ENCODE measurements at regions not wholly inside any gene's neighbourhood (a gene's known extent, or its start where the extent isn't known, plus 50 kb on each side); places are given as distances from the start of the nearest gene placed in this dataset.

DNA sequence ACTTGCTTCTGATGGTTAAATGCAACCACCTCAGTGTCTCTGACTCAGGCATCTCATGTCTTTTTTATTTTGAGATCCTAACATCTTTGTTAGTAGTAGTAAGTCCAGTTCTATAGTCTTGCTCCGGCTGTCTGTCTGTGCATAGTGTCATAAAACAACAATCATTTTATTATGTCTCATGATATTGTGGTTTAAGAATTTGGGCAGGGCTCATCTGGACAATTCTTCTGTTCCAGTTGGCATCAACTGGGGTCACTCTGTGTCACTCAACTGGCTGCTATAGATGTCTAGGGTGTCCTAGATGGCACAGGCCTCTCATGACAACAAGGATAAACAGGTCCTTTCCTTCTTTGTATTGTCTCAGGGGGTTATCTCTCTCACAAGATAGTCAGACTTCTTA lies 299.6 kb upstream of the ZNF521 start:
- TF ChIP-seq, protein P1, sequence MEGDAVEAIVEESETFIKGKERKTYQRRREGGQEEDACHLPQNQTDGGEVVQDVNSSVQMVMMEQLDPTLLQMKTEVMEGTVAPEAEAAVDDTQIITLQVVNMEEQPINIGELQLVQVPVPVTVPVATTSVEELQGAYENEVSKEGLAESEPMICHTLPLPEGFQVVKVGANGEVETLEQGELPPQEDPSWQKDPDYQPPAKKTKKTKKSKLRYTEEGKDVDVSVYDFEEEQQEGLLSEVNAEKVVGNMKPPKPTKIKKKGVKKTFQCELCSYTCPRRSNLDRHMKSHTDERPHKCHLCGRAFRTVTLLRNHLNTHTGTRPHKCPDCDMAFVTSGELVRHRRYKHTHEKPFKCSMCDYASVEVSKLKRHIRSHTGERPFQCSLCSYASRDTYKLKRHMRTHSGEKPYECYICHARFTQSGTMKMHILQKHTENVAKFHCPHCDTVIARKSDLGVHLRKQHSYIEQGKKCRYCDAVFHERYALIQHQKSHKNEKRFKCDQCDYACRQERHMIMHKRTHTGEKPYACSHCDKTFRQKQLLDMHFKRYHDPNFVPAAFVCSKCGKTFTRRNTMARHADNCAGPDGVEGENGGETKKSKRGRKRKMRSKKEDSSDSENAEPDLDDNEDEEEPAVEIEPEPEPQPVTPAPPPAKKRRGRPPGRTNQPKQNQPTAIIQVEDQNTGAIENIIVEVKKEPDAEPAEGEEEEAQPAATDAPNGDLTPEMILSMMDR (conservative IDR thresholded peaks at IDR 0.05; ENCODE audit: low read depth, low read length) = no peak
- no peak for DNase-seq (ENCODE audit: low read depth)
- no peak overlapping the region for H3K4me3 ChIP-seq (ENCODE audit: low read depth, low read length)

DNA sequence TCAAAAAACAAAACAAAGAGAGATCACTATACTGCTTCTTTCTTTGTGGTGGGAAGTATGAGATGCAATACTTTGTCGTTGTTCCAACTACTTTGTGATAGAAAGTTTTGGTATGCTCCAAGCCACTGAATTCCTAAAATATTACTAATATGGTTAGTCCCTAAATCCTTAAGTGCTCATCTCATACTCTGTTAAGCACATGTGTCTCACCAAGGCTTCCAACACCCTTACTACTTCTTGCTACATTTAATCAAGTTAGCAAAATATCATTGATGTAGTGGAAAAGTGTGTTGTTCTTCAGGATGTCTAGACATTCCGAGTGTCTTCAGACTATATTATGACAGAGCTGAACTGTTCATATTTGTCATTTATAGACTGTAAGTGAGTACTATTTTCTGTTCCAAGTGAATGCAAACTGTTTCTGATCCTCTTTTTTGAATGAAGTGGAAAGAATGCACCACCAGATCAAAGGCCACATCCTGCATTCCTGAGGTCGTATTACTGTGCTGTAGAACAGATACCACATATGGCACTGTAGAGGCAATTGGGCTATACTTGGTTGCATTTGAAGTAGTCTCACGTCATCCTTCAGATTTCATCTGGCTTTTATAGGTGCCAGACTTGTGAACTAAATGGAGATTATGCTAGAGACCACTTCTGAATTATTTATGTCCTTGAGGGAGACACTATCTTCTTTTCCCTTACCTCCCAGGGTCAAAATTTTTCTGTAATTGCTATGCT lies 298.4 kb upstream of the ZNF521 start:
- no peak overlapping the region for H3K4me3 ChIP-seq (ENCODE audit: low read depth, low read length)
- peak; percentile 96 for DNase-seq (ENCODE audit: low read depth)
- TF ChIP-seq, protein P1 (conservative IDR thresholded peaks at IDR 0.05; ENCODE audit: low read depth, low read length) = no peak

DNA sequence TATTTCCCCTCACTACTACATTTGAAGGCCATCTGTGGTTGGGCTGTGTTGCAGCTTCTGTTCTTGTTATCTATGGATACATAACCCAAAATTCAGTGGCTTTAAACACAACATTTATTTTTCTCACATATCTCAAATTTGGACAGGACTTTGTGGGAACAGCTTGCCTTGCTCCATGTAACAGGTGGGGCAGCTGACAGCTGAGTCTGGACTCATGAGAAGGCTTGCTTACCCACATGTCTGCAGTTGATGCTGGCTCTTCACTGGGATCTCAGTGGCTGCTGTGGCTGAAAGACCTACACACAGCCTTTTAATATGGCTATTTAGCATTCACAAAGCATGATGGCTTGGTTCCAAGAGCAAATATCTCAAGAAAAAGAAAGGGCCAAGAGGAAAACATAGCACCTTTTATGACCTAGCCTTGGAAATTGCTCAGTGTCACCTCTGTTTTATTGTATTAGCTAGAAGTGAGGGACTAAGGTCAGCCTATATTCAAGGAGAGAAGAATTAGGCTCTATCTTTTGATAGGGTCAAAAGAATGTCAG lies 296.8 kb upstream of the ZNF521 start:
- peak; percentile 24 for DNase-seq (ENCODE audit: low read depth)
- TF ChIP-seq, protein P1 (conservative IDR thresholded peaks at IDR 0.05; ENCODE audit: low read depth, low read length) = no peak
- no peak overlapping the region for H3K4me3 ChIP-seq (ENCODE audit: low read depth, low read length)

DNA sequence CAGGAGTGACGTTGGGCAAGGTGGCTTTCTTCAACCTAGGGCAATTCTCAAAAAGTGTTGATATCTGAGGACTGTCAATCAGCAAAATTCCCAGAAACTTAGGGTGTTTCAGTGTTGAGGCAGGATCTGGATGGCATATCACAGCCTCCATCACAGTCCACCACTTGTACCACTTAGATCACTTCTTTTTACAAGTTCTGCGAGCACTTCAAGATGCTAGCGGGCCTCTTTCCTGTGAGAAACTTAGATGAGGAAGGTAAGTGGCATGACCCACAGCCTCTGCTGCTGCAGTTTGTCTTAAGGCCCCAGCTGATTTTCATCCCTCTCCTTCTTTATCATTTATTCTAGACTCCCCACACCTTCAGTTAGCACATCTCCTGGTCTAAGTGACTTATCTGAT lies 295.4 kb upstream of the ZNF521 start:
- no peak for DNase-seq (ENCODE audit: low read depth)
- TF ChIP-seq, protein P1 (conservative IDR thresholded peaks at IDR 0.05; ENCODE audit: low read depth, low read length) = no peak
- no peak overlapping the region for H3K4me3 ChIP-seq (ENCODE audit: low read depth, low read length)

DNA sequence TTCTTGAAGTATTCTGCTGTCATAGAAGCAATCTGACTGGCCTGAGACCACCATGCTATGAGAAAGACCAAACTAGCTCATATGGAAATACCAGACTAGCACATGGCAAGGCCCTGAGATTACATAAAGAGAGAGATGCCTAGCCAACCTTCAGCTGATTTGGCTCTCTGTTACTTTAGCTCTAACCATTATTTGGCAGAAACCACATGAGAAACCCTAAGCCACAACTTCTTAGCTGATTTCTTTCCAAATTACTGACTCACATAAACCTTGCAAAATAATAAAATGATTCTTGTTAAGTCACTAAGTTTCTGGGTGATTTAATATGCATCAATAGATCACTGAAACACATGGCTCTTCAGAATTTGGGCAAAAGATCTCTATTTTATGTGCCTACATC lies 295.0 kb upstream of the ZNF521 start:
- TF ChIP-seq, protein P1 (conservative IDR thresholded peaks at IDR 0.05; ENCODE audit: low read depth, low read length) = no peak
- no peak overlapping the region for H3K4me3 ChIP-seq (ENCODE audit: low read depth, low read length)
- DNase-seq (ENCODE audit: low read depth) = peak; percentile 26

DNA sequence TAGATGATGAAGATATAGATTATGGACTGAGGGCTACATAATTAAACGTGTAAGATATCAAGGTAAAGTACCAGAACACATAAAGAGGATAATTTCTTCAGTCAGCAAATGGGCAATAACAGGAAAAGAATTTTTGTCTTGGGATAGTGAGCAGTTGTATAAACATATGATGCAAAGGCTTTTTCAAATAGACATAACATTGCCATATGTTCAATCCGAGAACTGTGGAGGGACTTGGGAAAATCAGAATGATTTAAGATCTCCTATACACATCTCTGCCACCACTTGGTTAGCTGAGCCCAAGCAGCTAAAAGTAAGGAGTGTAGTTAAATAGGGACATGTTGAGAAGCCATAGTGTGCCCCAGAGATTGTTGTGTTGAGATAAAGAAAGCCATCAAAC lies 287.6 kb upstream of the ZNF521 start:
- DNase-seq (ENCODE audit: low read depth) = no peak
- H3K4me3 ChIP-seq (ENCODE audit: low read depth, low read length) = no peak overlapping the region
- TF ChIP-seq, protein P1 (conservative IDR thresholded peaks at IDR 0.05; ENCODE audit: low read depth, low read length) = no peak

DNA sequence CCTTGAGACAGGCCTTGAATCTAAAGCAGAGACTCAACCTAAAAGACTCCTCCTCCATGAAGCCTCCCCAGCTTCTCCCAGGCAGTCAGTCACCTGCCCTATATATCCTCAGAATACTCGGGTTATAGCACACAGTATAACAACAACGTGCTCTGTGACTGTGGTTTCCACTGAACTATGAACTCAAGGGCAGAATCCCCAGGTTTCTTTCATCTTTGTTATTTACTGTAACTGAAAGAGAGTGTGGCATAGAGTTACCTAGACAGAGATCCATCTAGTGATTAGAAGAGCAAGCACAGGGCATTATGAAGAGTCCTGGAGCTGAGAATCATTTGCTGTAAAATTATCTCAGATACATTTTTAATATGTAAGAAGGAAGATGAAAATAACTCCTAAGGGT lies 281.6 kb upstream of the ZNF521 start:
- no peak for DNase-seq (ENCODE audit: low read depth)
- TF ChIP-seq, protein P1 (conservative IDR thresholded peaks at IDR 0.05; ENCODE audit: low read depth, low read length) = no peak
- no peak overlapping the region for H3K4me3 ChIP-seq (ENCODE audit: low read depth, low read length)
